HepG2 (cell line): ENCODE measurements at regions not wholly inside any gene's neighbourhood (a gene's known extent, or its start where the extent isn't known, plus 50 kb on each side); places are given as distances from the start of the nearest gene placed in this dataset.

ENCODE experiments used
- ATAC-seq: fragments of 200-7000 bp; cut with Tn5 transposase; 3 replicates; pipeline ENCODE4 v1.9.1; 2020; ENCODE audit warnings: mild to moderate bottlenecking, moderate library complexity
- BruUV-seq: library from RNA; stranded (reverse); fragments of 400-500 nt; replicated peaks from 2 replicates; lab custom pipeline; 2021; lab: Mats Ljungman, UMichigan
- CTCF ChIA-PET: fragments of 300-600 bp; formaldehyde crosslinking; extraction: SDS; loops from one replicate; lab custom pipeline; 2021; ENCODE audit warnings: low total read pairs, inconsistent platforms, low intra/inter-chr PET ratio; lab: Yijun Ruan, JAX
- POLR2A ChIA-PET: fragments of 350-600 bp; sonication (Branson Sonifier 250); formaldehyde crosslinking; loops from one replicate; lab custom pipeline; 2020; ENCODE audit warnings: antibody characterized with exemption, inconsistent platforms; lab: Yijun Ruan, JAX
- DNase-seq: peaks from one replicate; pipeline ENCODE4 v3.0.0-alpha.2; 2015; ENCODE audit warnings: low spot score
- FAIRE-seq: peaks from 3 replicates; lab custom pipeline; 2011; peaks lifted over from hg19 to GRCh38; lab: Jason Lieb, UNC
- H2AFZ ChIP-seq: one replicate; pipeline ENCODE4 v1.6.1; 2011; ENCODE audit warnings: low read length, inconsistent platforms
- H3K27ac ChIP-seq: fragments of 300-600 bp; 3 replicates; pipeline ENCODE4 v1.8.0; 2011; ENCODE audit warnings: mixed run types, mild to moderate bottlenecking, mixed read lengths, low read length, inconsistent platforms; ENCODE audit not compliant: insufficient read depth; ENCODE audit errors: extremely low read length
- H3K27me3 ChIP-seq, 2 experiments: fragments of 200-600 bp in 1 of 2; 2 replicates in 1 of 2; 3 replicates in 1 of 2; pipeline versions ENCODE4 v1.6.0 to v1.8.0; 2011; ENCODE audit warnings: low read length in 2 of 2, mild to moderate bottlenecking in 2 of 2, moderate library complexity in 2 of 2, inconsistent platforms in 1 of 2; ENCODE audit not compliant: insufficient read depth in 2 of 2, control insufficient read depth in 1 of 2
- H3K36me3 ChIP-seq, 2 experiments: fragments of 200-600 bp in 1 of 2; replicated peaks in 1 of 2; 2 replicates in 1 of 2; 3 replicates in 1 of 2; pipeline versions ENCODE4 v1.5.1 to v1.8.0; 2011; ENCODE audit warnings: low read length in 2 of 2, inconsistent platforms in 1 of 2; ENCODE audit not compliant: insufficient read depth in 2 of 2, control insufficient read depth in 1 of 2
- H3K4me1 ChIP-seq: 2 replicates; pipeline ENCODE4 v1.5.1; 2012; ENCODE audit warnings: low read length, inconsistent platforms; ENCODE audit not compliant: insufficient read depth
- H3K4me2 ChIP-seq: 2 replicates; pipeline ENCODE4 v1.6.0; 2011; ENCODE audit warnings: low read depth, low read length, inconsistent platforms
- H3K4me3 ChIP-seq, 3 experiments: fragments of 200-600 bp in 1 of 3; sonication (generic), shearing (Covaris generic) in 1 of 3; replicated peaks in 1 of 3; 2 replicates each; pipeline ENCODE4 v1.5.1; 2011 to 2016; ENCODE audit warnings: low read length in 3 of 3, inconsistent platforms in 2 of 3, low read depth in 2 of 3, mild to moderate bottlenecking in 2 of 3, control low read depth in 1 of 3, mixed read lengths in 1 of 3; ENCODE audit not compliant: insufficient read depth in 1 of 3
- H3K79me2 ChIP-seq: one replicate; pipeline ENCODE4 v1.6.1; 2011; ENCODE audit warnings: low read length, inconsistent platforms; ENCODE audit not compliant: insufficient read depth
- H3K9ac ChIP-seq: 2 replicates; pipeline ENCODE4 v1.6.0; 2011; ENCODE audit warnings: mild to moderate bottlenecking, low read depth, low read length, inconsistent platforms; ENCODE audit not compliant: insufficient read depth
- H3K9me3 ChIP-seq: 2 replicates; pipeline ENCODE4 v1.5.1; 2012; ENCODE audit warnings: mild to moderate bottlenecking, low read length
- H4K20me1 ChIP-seq: 2 replicates; pipeline ENCODE4 v1.6.0; 2011; ENCODE audit warnings: inconsistent platforms, mild to moderate bottlenecking, low read length, moderate library complexity; ENCODE audit not compliant: insufficient read depth
- AGO1 ChIP-seq: fragments of 200-400 bp; formaldehyde crosslinking; IDR thresholded peaks from 2 replicates; pipeline ENCODE4 v1.6.1; 2017; ENCODE audit warnings: mild to moderate bottlenecking, low read depth, low read length, moderate library complexity; ENCODE audit not compliant: poor library complexity, severe bottlenecking
- CENPT ChIP-seq: sonication (generic); formaldehyde crosslinking; IDR thresholded peaks from 2 replicates; pipeline ENCODE4 v1.8.0; 2022; ENCODE audit warnings: low read depth, mild to moderate bottlenecking, moderate library complexity, missing genetic modification reagents
- HOXD1 ChIP-seq: sonication (generic); formaldehyde crosslinking; IDR thresholded peaks from 2 replicates; pipeline ENCODE4 v1.5.0; 2020; ENCODE audit warnings: missing genetic modification reagents
- PAWR ChIP-seq: sonication (generic); formaldehyde crosslinking; IDR thresholded peaks from 2 replicates; pipeline ENCODE4 v1.4.0; 2020; ENCODE audit warnings: missing genetic modification reagents, mild to moderate bottlenecking, borderline replicate concordance
- PPARG ChIP-seq: conservative IDR thresholded peaks from 2 replicates; pipeline ENCODE4 v1.6.1; 2016; ENCODE audit warnings: missing biosample characterization, missing genetic modification reagents
- PRPF4 ChIP-seq: fragments of 200-400 bp; formaldehyde crosslinking; IDR thresholded peaks from 2 replicates; pipeline ENCODE4 v1.6.1; 2016; ENCODE audit warnings: low read length, low read depth; ENCODE audit not compliant: poor library complexity, severe bottlenecking
- RORA ChIP-seq: sonication (generic); formaldehyde crosslinking; IDR thresholded peaks from 2 replicates; pipeline ENCODE4 v1.5.0; 2020; ENCODE audit warnings: mild to moderate bottlenecking, missing genetic modification reagents, moderate library complexity
- SMC3 ChIP-seq: IDR thresholded peaks from 2 replicates; pipeline ENCODE4 v1.6.1; 2011; ENCODE audit warnings: low read length, improper control_type of control experiment
- ZSCAN20 ChIP-seq: sonication (generic); formaldehyde crosslinking; IDR thresholded peaks from 2 replicates; pipeline ENCODE4 v1.4.0; 2020; ENCODE audit warnings: missing genetic modification reagents, mild to moderate bottlenecking, borderline replicate concordance
- WGBS: methylation state at CpG from one replicate; pipeline ENCODE4 v1.1.6; 2017; ENCODE audit warnings: low lambda C conversion rate; 5-methylcytosine and 5-hydroxymethylcytosine counted together
- in situ Hi-C: cut with HindIII; loops from 2 replicates; pipeline ENCODE4 v1.10.0; 2017; ENCODE audit warnings: low pct_unique_long_range_greater_than_20kb; ENCODE audit not compliant: extremely low pct_ligation_motif_present
- intact Hi-C: fragments of 100-400 bp; cut with micrococcal nuclease; formaldehyde crosslinking; loops from one replicate; pipeline ENCODE4 v1.10.0; 2022; ENCODE audit not compliant: unreplicated experiment
- TF ChIP-seq, protein P1 (sequence below): sonication (generic); formaldehyde crosslinking; IDR thresholded peaks from 2 replicates; pipeline ENCODE4 v1.8.0; 2022; ENCODE audit warnings: mild to moderate bottlenecking, missing genetic modification reagents, borderline replicate concordance

DNA sequence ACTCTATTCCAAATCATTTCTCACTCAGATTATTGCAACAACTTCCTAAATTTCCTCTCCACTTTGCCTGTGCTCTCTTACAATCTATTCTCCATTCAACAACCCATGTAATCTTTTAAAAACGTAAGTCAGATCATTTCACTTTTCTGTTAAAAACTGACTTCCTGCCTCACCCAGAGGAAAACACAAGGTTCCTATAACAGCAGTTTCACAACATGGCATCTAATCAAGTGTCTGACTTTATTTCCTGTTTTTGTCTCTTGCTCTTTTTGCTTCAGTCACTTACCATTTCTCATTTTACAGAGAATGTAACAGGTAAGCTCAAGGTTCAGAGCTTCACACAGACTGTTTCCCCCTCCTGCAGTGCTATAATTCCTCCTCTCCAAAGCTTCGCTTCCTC lies 560.7 kb downstream of the LRRIQ3 start:
- Histone ChIP-seq H3K27me3 (no peaks in the 10 kb centered on the region), H3K4me1 (no peaks in the 10 kb centered on the region), H3K4me2 (no peak overlapping the region), H3K27ac (no peak overlapping the region), H4K20me1 (no peaks in the 10 kb centered on the region), H3K4me3 (no peak overlapping the region), H3K9me3 (peaks cover 87% of the 10 kb centered on the region), H3K36me3 (no peaks in the 10 kb centered on the region), H3K9ac (no peak overlapping the region), H2AFZ (no peak overlapping the region), H3K79me2 (no peaks in the 10 kb centered on the region)
- intact Hi-C loops (no loop called here), in situ Hi-C loops (no loop called here)
- ChIA-PET POLR2A (no interaction called here), CTCF (no interaction called here)
- no peak for DNase-seq
- ATAC-seq, result no peak
- WGBS, result 20% methylated on average over 2 of the region's 2 CpGs
- no peak for FAIRE-seq
- no TSS peak for BruUV-seq
- TF ChIP-seq ZSCAN20 (CRISPR knock-in tag), result no peak
- TF ChIP-seq HOXD1, result no peak
- TF ChIP-seq, protein P1, sequence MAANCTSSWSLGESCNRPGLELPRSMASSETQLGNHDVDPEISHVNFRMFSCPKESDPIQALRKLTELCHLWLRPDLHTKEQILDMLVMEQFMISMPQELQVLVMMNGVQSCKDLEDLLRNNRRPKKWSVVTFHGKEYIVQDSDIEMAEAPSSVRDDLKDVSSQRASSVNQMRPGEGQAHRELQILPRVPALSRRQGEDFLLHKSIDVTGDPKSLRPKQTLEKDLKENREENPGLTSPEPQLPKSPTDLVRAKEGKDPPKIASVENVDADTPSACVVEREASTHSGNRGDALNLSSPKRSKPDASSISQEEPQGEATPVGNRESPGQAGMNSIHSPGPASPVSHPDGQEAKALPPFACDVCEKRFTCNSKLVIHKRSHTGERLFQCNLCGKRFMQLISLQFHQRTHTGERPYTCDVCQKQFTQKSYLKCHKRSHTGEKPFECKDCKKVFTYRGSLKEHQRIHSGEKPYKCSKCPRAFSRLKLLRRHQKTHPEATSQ (CRISPR knock-in tag), result no peak
- no peak for TF ChIP-seq SMC3
- no peak for TF ChIP-seq PAWR (CRISPR knock-in tag)

DNA sequence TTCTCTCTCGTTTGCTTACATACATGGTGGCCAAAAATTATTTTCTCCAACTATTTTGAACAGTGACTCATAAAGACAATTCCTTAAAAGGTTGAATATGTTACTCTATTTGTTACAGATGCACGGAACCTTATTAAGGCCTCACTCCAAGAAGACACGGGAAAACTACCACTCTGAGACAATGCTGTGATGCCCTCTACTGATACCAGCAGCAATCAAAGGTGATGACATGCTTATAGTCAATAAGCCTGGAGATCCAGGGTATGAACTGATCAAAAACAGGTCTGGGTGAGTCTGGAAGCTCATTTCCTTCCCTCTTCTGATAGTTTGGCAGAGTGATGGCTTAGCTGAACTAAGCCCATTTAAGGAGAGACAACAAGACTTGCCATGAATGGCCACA lies 563.0 kb downstream of the LRRIQ3 start:
- ATAC-seq, result no peak
- Histone ChIP-seq H3K4me2 (no peak overlapping the region), H3K9me3 (peaks cover 85% of the 10 kb centered on the region), H3K36me3 (no peaks in the 10 kb centered on the region), H2AFZ (no peak overlapping the region), H3K79me2 (no peaks in the 10 kb centered on the region), H3K4me1 (no peaks in the 10 kb centered on the region), H3K4me3 (no peak overlapping the region), H3K27ac (no peak overlapping the region), H4K20me1 (no peaks in the 10 kb centered on the region), H3K9ac (no peak overlapping the region), H3K27me3 (no peaks in the 10 kb centered on the region; a peak in 1 of 5 replicates)
- no peak for DNase-seq
- 0% methylated on average over 3 of the region's 3 CpGs for WGBS
- intact Hi-C loops (no loop called here), in situ Hi-C loops (no loop called here)
- TF ChIP-seq PRPF4, result no peak
- no peak for TF ChIP-seq RORA (CRISPR knock-in tag)
- no peak for TF ChIP-seq CENPT (CRISPR knock-in tag)
- no peak for TF ChIP-seq AGO1
- TF ChIP-seq PPARG, result no peak
- ChIA-PET POLR2A (no interaction called here), CTCF (no interaction called here)
- no TSS peak for BruUV-seq
- no peak for FAIRE-seq
